ENCODE measurements at regions not wholly inside any gene's neighbourhood (a gene's known extent, or its start where the extent isn't known, plus 50 kb on each side); places are given as distances from the start of the nearest gene placed in this dataset.

- in situ Hi-C loops (cut with HindIII; ENCODE audit: low sequenced_read_pairs): no loop called here
Observed at GRCh38 chr14:101098641-101099040, 195.1 kb upstream of the RTL1 start.

- in situ Hi-C loops (cut with HindIII; ENCODE audit: low sequenced_read_pairs): no loop called here
Observed at GRCh38 chr14:101101456-101102056, 198.0 kb upstream of the RTL1 start.

GRCh38 chr14:101102875-101103274 lies 199.4 kb upstream of the RTL1 start:
- in situ Hi-C loops (cut with HindIII; ENCODE audit: low sequenced_read_pairs): no loop called here

GRCh38 chr14:101103321-101103901 lies 199.9 kb upstream of the RTL1 start:
- in situ Hi-C loops (cut with HindIII; ENCODE audit: low sequenced_read_pairs): no loop called here

- in situ Hi-C loops (cut with HindIII; ENCODE audit: low sequenced_read_pairs): no loop called here
Observed at GRCh38 chr14:101104485-101104884, 201.0 kb upstream of the RTL1 start.

GRCh38 chr14:101105045-101105444 lies 201.5 kb upstream of the RTL1 start:
- in situ Hi-C loops (cut with HindIII; ENCODE audit: low sequenced_read_pairs): no loop called here

- in situ Hi-C loops (cut with HindIII; ENCODE audit: low sequenced_read_pairs): no loop called here
Observed at GRCh38 chr14:101108579-101109346, 205.2 kb upstream of the RTL1 start.

- in situ Hi-C loops (cut with HindIII; ENCODE audit: low sequenced_read_pairs): no loop called here
Observed at GRCh38 chr14:101109347-101109638, 205.8 kb upstream of the RTL1 start.

GRCh38 chr14:101109981-101110728 lies 206.6 kb upstream of the RTL1 start:
- in situ Hi-C loops (cut with HindIII; ENCODE audit: low sequenced_read_pairs): no loop called here

- in situ Hi-C loops (cut with HindIII; ENCODE audit: low sequenced_read_pairs): no loop called here
Observed at GRCh38 chr14:101110729-101111619, 207.5 kb upstream of the RTL1 start.

GRCh38 chr14:101111620-101112290 lies 208.2 kb upstream of the RTL1 start:
- in situ Hi-C loops (cut with HindIII; ENCODE audit: low sequenced_read_pairs): no loop called here

GRCh38 chr14:101112351-101113107 lies 209.0 kb upstream of the RTL1 start:
- in situ Hi-C loops (cut with HindIII; ENCODE audit: low sequenced_read_pairs): no loop called here

GRCh38 chr14:101113108-101113612 lies 209.6 kb upstream of the RTL1 start:
- in situ Hi-C loops (cut with HindIII; ENCODE audit: low sequenced_read_pairs): no loop called here

GRCh38 chr14:101113835-101114725 lies 210.6 kb upstream of the RTL1 start:
- in situ Hi-C loops (cut with HindIII; ENCODE audit: low sequenced_read_pairs): no loop called here

- in situ Hi-C loops (cut with HindIII; ENCODE audit: low sequenced_read_pairs): no loop called here
Observed at GRCh38 chr14:101114726-101115515, 211.4 kb upstream of the RTL1 start.

- in situ Hi-C loops (cut with HindIII; ENCODE audit: low sequenced_read_pairs): no loop called here
Observed at GRCh38 chr14:101115652-101116051, 212.1 kb upstream of the RTL1 start.

GRCh38 chr14:101116065-101116464 lies 212.5 kb upstream of the RTL1 start:
- in situ Hi-C loops (cut with HindIII; ENCODE audit: low sequenced_read_pairs): no loop called here

All from DLD1 (cell line).